Vagina (tissue), 2 donors: ENCODE measurements at regions not wholly inside any gene's neighbourhood (a gene's known extent, or its start where the extent isn't known, plus 50 kb on each side); places are given as distances from the start of the nearest gene placed in this dataset.
A peak's percentile ranks its signal among the peaks of the same experiment; 100 is the strongest.

Source experiments
- DNase-seq, 2 donors: peaks; one replicate each; pipeline ENCODE4 v3.0.0-alpha.2; 2017; ENCODE audit errors: extremely low spot score in 2 of 2
- H3K27ac ChIP-seq: fragments of 200-600 bp; sonication (generic); one replicate; pipeline ENCODE4 v1.5.1; 2019
- H3K27me3 ChIP-seq: fragments of 200-600 bp; sonication (generic); one replicate; pipeline ENCODE4 v1.5.1; 2019
- H3K36me3 ChIP-seq, 2 donors: fragments of 200-600 bp; sonication (generic); one replicate each; pipeline ENCODE4 v1.5.1; 2017 to 2019
- H3K4me1 ChIP-seq: fragments of 200-600 bp; sonication (generic); one replicate; pipeline ENCODE4 v1.5.1; 2019
- H3K4me3 ChIP-seq, 2 donors: fragments of 200-600 bp; sonication (generic); 1 replicate in 1 of 2; 2 replicates in 1 of 2; pipeline ENCODE4 v1.5.1; 2016 to 2019
- H3K9me3 ChIP-seq: fragments of 200-600 bp; sonication (generic); one replicate; pipeline ENCODE4 v1.5.1; 2019
- CTCF ChIP-seq, 3 experiments: fragments of 450-650 bp in 2 of 3; fragments of 200-600 bp in 1 of 3; sonication (generic) in 1 of 3; IDR thresholded peaks; one replicate each; pipeline ENCODE4 v1.5.1; 2017 to 2019; ENCODE audit warnings: antibody characterized with exemption in 3 of 3, mild to moderate bottlenecking in 2 of 3, moderate library complexity in 2 of 3
- POLR2A ChIP-seq, 2 donors: fragments of 450-650 bp; IDR thresholded peaks; one replicate each; pipeline ENCODE4 v1.6.1; 2017; ENCODE audit warnings: antibody characterized with exemption in 2 of 2, mild to moderate bottlenecking in 2 of 2, moderate library complexity in 2 of 2
- POLR2AphosphoS5 ChIP-seq, 2 donors: sonication (generic); formaldehyde crosslinking; IDR thresholded peaks; one replicate each; pipeline ENCODE4 v1.9.0; 2017; ENCODE audit warnings: antibody characterized with exemption in 2 of 2, mild to moderate bottlenecking in 2 of 2, low read depth in 1 of 2; ENCODE audit not compliant: insufficient read depth in 1 of 2
- intact Hi-C: fragments of 100-400 bp; cut with DNase I; formaldehyde crosslinking; loops from one replicate; pipeline ENCODE4 v1.15.1; 2023

- intact Hi-C loops: no loop called here
- no peaks in the 10 kb centered on the region for H3K27me3 ChIP-seq
- H3K36me3 ChIP-seq: no peaks in the 10 kb centered on the region
- TF ChIP-seq POLR2AphosphoS5 (IDR thresholded peaks at IDR 0.05; ENCODE audit: insufficient read depth in 1 of 2, low read depth in 1 of 2) (no peak), CTCF (IDR thresholded peaks at IDR 0.05) (no peak), POLR2A (IDR thresholded peaks at IDR 0.05) (no peak)
- no peak overlapping the region for H3K27ac ChIP-seq
- no peak overlapping the region for H3K4me3 ChIP-seq
- H3K4me1 ChIP-seq: no peaks in the 10 kb centered on the region
- H3K9me3 ChIP-seq: no peaks in the 10 kb centered on the region
- DNase-seq: peak in 1 of 2 donors; percentile 16
Observed at GRCh38 chr6:26258212-26258977, 106.6 kb upstream of the BTN3A2 start.

GRCh38 chr6:26260110-26260637 lies 104.8 kb upstream of the BTN3A2 start:
- H3K4me3 ChIP-seq: no peak overlapping the region
- intact Hi-C loops: no loop called here
- H3K4me1 ChIP-seq: no peaks in the 10 kb centered on the region
- no peaks in the 10 kb centered on the region for H3K36me3 ChIP-seq
- no peaks in the 10 kb centered on the region for H3K9me3 ChIP-seq
- DNase-seq: peak in 1 of 2 donors; percentile 40
- TF ChIP-seq POLR2AphosphoS5 (IDR thresholded peaks at IDR 0.05; ENCODE audit: insufficient read depth in 1 of 2, low read depth in 1 of 2): no peak
- no peak for TF ChIP-seq POLR2A (IDR thresholded peaks at IDR 0.05)
- TF ChIP-seq CTCF (IDR thresholded peaks at IDR 0.05): no peak
- H3K27me3 ChIP-seq: no peaks in the 10 kb centered on the region
- no peak overlapping the region for H3K27ac ChIP-seq

GRCh38 chr6:26260725-26261490 lies 104.1 kb upstream of the BTN3A2 start:
- Histone ChIP-seq H3K9me3 (no peaks in the 10 kb centered on the region), H3K27me3 (no peaks in the 10 kb centered on the region), H3K27ac (no peak overlapping the region), H3K4me1 (no peaks in the 10 kb centered on the region), H3K4me3 (no peak overlapping the region), H3K36me3 (no peaks in the 10 kb centered on the region)
- TF ChIP-seq POLR2AphosphoS5 (IDR thresholded peaks at IDR 0.05; ENCODE audit: insufficient read depth in 1 of 2, low read depth in 1 of 2) (no peak), CTCF (IDR thresholded peaks at IDR 0.05) (no peak), POLR2A (IDR thresholded peaks at IDR 0.05) (no peak)
- intact Hi-C loops: no loop called here
- DNase-seq: no peak

- Histone ChIP-seq H3K27ac (no peak overlapping the region), H3K4me3 (no peak overlapping the region), H3K9me3 (no peaks in the 10 kb centered on the region), H3K4me1 (no peaks in the 10 kb centered on the region), H3K36me3 (no peaks in the 10 kb centered on the region), H3K27me3 (no peaks in the 10 kb centered on the region)
- no peak for DNase-seq
- TF ChIP-seq POLR2A (IDR thresholded peaks at IDR 0.05): no peak
- no peak for TF ChIP-seq POLR2AphosphoS5 (IDR thresholded peaks at IDR 0.05; ENCODE audit: insufficient read depth in 1 of 2, low read depth in 1 of 2)
- no peak for TF ChIP-seq CTCF (IDR thresholded peaks at IDR 0.05)
- intact Hi-C loops: no loop called here
Observed at GRCh38 chr6:26264547-26264946, 100.5 kb upstream of the BTN3A2 start.
